T-helper 1 cell (primary cell): ENCODE measurements at regions not wholly inside any gene's neighbourhood (a gene's known extent, or its start where the extent isn't known, plus 50 kb on each side); places are given as distances from the start of the nearest gene placed in this dataset.

Experiments used
- DNase-seq, 5 donors: peaks; one replicate each; pipeline ENCODE4 v3.0.0-alpha.2; 2012 to 2020

GRCh38 chr4:138298866-138299265 lies 56.7 kb upstream of the SLC7A11 start:
- DNase-seq: no peak

GRCh38 chr4:138298431-138298830 lies 56.3 kb upstream of the SLC7A11 start:
- no peak for DNase-seq

DNA sequence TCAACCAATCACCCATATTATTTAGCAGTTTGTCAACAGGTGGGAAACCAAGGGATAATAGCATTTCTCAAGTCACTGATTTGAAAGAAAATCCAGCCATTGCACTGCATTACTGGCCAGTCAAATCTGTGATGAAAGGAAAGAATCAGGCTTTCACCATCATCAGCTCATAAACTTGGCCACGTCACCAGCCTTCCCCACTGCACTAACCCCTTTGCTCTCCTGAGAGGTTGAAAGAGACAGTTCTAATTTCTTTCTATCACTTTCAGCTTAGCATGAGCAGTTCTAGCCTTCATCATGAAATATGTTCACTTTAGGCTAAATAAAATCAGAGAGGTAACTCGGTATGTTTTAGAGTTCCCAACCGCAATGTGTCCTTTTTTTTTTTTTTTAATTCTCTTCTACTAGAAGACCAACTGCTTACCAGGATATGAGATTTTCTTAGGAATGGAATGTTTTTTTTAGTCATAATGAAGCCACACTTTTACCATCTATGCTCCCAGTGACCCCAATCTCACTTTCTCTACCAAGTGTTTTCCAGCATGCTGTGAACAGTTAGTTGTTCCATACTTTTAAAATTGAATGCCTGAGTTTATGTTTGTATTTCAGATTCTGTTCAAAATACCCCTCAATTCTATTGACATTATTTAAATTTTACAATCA lies 55.7 kb upstream of the SLC7A11 start:
- no peak for DNase-seq

GRCh38 chr4:138292321-138292720 lies 50.2 kb upstream of the SLC7A11 start:
- DNase-seq: no peak
